Mammary epithelial cell (primary cell): ENCODE measurements at regions not wholly inside any gene's neighbourhood (a gene's known extent, or its start where the extent isn't known, plus 50 kb on each side); places are given as distances from the start of the nearest gene placed in this dataset.

Experiments
- EZH2 ChIP-seq: IDR thresholded peaks from 2 replicates; pipeline ENCODE4 v1.6.1; 2012; ENCODE audit warnings: low read length, inconsistent platforms, borderline replicate concordance
- TF ChIP-seq, protein P1 (sequence below), 2 donors: IDR thresholded peaks in 1 of 2; conservative IDR thresholded peaks in 1 of 2; 2 replicates each; pipeline ENCODE4 v1.5.1; 2011 to 2012; ENCODE audit warnings: inconsistent platforms in 2 of 2, low read length in 2 of 2, mild to moderate bottlenecking in 2 of 2, control low read depth in 1 of 2, low read depth in 1 of 2; ENCODE audit not compliant: insufficient read depth in 1 of 2; ENCODE audit errors: extremely low read depth in 1 of 2

DNA sequence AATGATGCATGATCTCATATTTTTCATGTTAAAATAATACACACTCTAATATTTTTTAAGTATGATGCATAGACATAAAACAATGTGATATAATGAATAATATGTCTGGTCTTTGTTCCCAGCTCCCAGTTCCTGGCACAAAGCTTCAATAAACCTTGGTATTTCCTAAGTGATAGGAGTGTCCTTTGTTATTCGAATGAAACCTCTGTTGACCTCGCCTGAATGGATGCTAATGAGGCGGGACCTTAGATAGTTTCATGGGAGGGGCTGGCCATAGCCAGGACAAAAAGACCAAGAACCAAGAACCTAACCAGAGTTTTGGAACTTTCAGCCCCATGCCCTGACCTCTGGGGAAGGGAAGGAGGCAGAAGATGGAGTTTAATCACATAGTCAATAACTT lies 257.7 kb upstream of the COPS8 start:
- TF ChIP-seq, protein P1, sequence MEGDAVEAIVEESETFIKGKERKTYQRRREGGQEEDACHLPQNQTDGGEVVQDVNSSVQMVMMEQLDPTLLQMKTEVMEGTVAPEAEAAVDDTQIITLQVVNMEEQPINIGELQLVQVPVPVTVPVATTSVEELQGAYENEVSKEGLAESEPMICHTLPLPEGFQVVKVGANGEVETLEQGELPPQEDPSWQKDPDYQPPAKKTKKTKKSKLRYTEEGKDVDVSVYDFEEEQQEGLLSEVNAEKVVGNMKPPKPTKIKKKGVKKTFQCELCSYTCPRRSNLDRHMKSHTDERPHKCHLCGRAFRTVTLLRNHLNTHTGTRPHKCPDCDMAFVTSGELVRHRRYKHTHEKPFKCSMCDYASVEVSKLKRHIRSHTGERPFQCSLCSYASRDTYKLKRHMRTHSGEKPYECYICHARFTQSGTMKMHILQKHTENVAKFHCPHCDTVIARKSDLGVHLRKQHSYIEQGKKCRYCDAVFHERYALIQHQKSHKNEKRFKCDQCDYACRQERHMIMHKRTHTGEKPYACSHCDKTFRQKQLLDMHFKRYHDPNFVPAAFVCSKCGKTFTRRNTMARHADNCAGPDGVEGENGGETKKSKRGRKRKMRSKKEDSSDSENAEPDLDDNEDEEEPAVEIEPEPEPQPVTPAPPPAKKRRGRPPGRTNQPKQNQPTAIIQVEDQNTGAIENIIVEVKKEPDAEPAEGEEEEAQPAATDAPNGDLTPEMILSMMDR (conservative IDR thresholded peaks at IDR 0.05 in 1 of 2, IDR thresholded peaks at IDR 0.05 in 1 of 2; ENCODE audit: extremely low read depth in 1 of 2, insufficient read depth in 1 of 2, low read depth in 1 of 2, low read length in 2 of 2), result no peak
- no peak for TF ChIP-seq EZH2
